ENCODE measurements at regions not wholly inside any gene's neighbourhood (a gene's known extent, or its start where the extent isn't known, plus 50 kb on each side); places are given as distances from the start of the nearest gene placed in this dataset.

DNA sequence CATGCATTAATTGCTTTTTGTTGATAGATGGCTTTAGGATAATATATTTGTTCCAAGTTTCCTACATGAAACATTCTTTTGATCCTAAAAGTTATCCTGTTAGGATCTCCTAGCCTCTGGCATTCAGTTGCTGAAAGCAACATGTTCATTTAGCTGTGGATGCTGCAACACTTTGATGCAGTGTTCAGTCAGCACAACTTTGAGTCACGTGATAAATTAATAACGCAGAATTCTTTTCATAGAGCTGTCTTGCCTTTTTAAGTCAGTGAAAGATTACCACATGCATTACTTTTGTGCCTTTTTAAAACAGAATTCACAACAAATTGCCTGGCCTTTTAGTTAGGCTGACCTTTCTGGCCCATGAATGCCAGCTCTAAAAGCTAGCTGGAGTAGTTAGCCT lies 1467.9 kb upstream of the ZEB2 start:
- Mint-ChIP-seq H3K4me1 (no peaks in the 10 kb centered on the region), H3K27ac (no peak overlapping the region), H3K27me3 (no peaks in the 10 kb centered on the region), H3K4me3 (no peak overlapping the region), H3K9me3 (ENCODE audit: insufficient read depth) (peaks cover 3% of the 10 kb centered on the region)
- POLR2A ChIA-PET = no interaction called here
- ATAC-seq (ENCODE audit: low read depth) (no peak), DNase-seq (no peak)
- Histone ChIP-seq H3K36me3 (replicated peaks in 1 of 2; ENCODE audit: control extremely low read depth in 1 of 2, control insufficient read depth in 1 of 2, extremely low read depth in 1 of 2, insufficient read depth in 2 of 2, low read length in 1 of 2) (no peaks in the 10 kb centered on the region), H3K4me2 (replicated peaks; ENCODE audit: low read depth, low read length, poor library complexity, severe bottlenecking) (no peak overlapping the region), H3K27me3 (replicated peaks in 1 of 4; ENCODE audit: control extremely low read depth in 1 of 4, control insufficient read depth in 3 of 4, insufficient read depth in 4 of 4, low read length in 3 of 4) (no peaks in the 10 kb centered on the region), H3K4me1 (ENCODE audit: control insufficient read depth in 2 of 2, insufficient read depth in 2 of 2, low read length in 2 of 2) (no peaks in the 10 kb centered on the region), H2AFZ (ENCODE audit: insufficient read depth, low read depth, low read length, poor library complexity, severe bottlenecking) (no peak overlapping the region), H3K9me3 (ENCODE audit: control extremely low read depth in 1 of 3, control insufficient read depth in 2 of 3, insufficient read depth in 1 of 3, low read length in 2 of 3) (no peaks in the 10 kb centered on the region), H3K4me3 (ENCODE audit: control extremely low read depth in 1 of 5, extremely low read depth in 1 of 5, insufficient read depth in 1 of 5, low read depth in 2 of 5, low read length in 4 of 5) (no peak overlapping the region), H4K20me1 (ENCODE audit: control insufficient read depth, insufficient read depth, low read length, poor library complexity, severe bottlenecking) (no peaks in the 10 kb centered on the region), H3K27ac (ENCODE audit: low read length in 2 of 2) (no peak overlapping the region), H3K79me2 (ENCODE audit: control insufficient read depth, insufficient read depth, low read length) (no peaks in the 10 kb centered on the region), H3K9ac (ENCODE audit: low read length) (no peak overlapping the region)
- intact Hi-C loops (cut with micrococcal nuclease) = no loop called here
- CTCF ChIA-PET = no interaction called here
- TF ChIP-seq, protein P1, sequence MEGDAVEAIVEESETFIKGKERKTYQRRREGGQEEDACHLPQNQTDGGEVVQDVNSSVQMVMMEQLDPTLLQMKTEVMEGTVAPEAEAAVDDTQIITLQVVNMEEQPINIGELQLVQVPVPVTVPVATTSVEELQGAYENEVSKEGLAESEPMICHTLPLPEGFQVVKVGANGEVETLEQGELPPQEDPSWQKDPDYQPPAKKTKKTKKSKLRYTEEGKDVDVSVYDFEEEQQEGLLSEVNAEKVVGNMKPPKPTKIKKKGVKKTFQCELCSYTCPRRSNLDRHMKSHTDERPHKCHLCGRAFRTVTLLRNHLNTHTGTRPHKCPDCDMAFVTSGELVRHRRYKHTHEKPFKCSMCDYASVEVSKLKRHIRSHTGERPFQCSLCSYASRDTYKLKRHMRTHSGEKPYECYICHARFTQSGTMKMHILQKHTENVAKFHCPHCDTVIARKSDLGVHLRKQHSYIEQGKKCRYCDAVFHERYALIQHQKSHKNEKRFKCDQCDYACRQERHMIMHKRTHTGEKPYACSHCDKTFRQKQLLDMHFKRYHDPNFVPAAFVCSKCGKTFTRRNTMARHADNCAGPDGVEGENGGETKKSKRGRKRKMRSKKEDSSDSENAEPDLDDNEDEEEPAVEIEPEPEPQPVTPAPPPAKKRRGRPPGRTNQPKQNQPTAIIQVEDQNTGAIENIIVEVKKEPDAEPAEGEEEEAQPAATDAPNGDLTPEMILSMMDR (IDR thresholded peaks at IDR 0.05) = no peak
- TF ChIP-seq EZH2 (IDR thresholded peaks at IDR 0.05; ENCODE audit: borderline replicate concordance, insufficient read depth, low read depth, low read length, poor library complexity, severe bottlenecking) = no peak
- no CpG with 5 or more reads among the region's 2 CpGs for WGBS (ENCODE audit: insufficient coverage)

DNA sequence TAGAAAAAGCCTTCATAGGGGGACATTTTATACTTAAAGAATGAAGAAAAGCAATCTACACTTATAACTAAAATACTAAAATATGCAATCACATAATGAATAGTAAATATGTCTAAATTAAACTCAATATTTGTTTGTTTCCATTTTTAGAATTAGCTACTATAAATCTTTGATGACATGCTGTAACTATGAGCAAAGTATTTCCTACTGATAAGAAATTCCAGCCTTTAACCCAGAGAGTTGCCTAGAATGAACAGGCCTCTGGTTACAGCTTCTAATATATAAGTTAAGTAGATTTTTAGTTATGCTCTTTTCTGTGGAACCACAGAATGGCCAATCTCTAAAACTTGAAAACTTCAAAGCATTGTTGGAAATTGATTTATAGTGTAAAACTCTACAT lies 1465.6 kb upstream of the ZEB2 start:
- Histone ChIP-seq H2AFZ (ENCODE audit: insufficient read depth, low read depth, low read length, poor library complexity, severe bottlenecking) (no peak overlapping the region), H3K79me2 (ENCODE audit: control insufficient read depth, insufficient read depth, low read length) (no peaks in the 10 kb centered on the region), H3K4me1 (ENCODE audit: control insufficient read depth in 2 of 2, insufficient read depth in 2 of 2, low read length in 2 of 2) (no peaks in the 10 kb centered on the region), H3K36me3 (replicated peaks in 1 of 2; ENCODE audit: control extremely low read depth in 1 of 2, control insufficient read depth in 1 of 2, extremely low read depth in 1 of 2, insufficient read depth in 2 of 2, low read length in 1 of 2) (no peaks in the 10 kb centered on the region), H3K4me2 (replicated peaks; ENCODE audit: low read depth, low read length, poor library complexity, severe bottlenecking) (no peak overlapping the region), H4K20me1 (ENCODE audit: control insufficient read depth, insufficient read depth, low read length, poor library complexity, severe bottlenecking) (no peaks in the 10 kb centered on the region), H3K4me3 (ENCODE audit: control extremely low read depth in 1 of 5, extremely low read depth in 1 of 5, insufficient read depth in 1 of 5, low read depth in 2 of 5, low read length in 4 of 5) (no peak overlapping the region), H3K27ac (ENCODE audit: low read length in 2 of 2) (no peak overlapping the region), H3K9ac (ENCODE audit: low read length) (no peak overlapping the region), H3K9me3 (ENCODE audit: control extremely low read depth in 1 of 3, control insufficient read depth in 2 of 3, insufficient read depth in 1 of 3, low read length in 2 of 3) (no peaks in the 10 kb centered on the region), H3K27me3 (replicated peaks in 1 of 4; ENCODE audit: control extremely low read depth in 1 of 4, control insufficient read depth in 3 of 4, insufficient read depth in 4 of 4, low read length in 3 of 4) (no peaks in the 10 kb centered on the region)
- ATAC-seq (ENCODE audit: low read depth) (no peak), DNase-seq (no peak)
- POLR2A ChIA-PET = no interaction called here
- Mint-ChIP-seq H3K9me3 (ENCODE audit: insufficient read depth) (no peaks in the 10 kb centered on the region), H3K4me3 (no peak overlapping the region), H3K4me1 (no peaks in the 10 kb centered on the region), H3K27me3 (no peaks in the 10 kb centered on the region), H3K27ac (no peak overlapping the region)
- no peak for TF ChIP-seq EZH2 (IDR thresholded peaks at IDR 0.05; ENCODE audit: borderline replicate concordance, insufficient read depth, low read depth, low read length, poor library complexity, severe bottlenecking)
- CTCF ChIA-PET = no interaction called here
- intact Hi-C loops (cut with micrococcal nuclease) = no loop called here
